OCI-LY7 (cell line): ENCODE measurements at regions not wholly inside any gene's neighbourhood (a gene's known extent, or its start where the extent isn't known, plus 50 kb on each side); places are given as distances from the start of the nearest gene placed in this dataset. TPM values are rescaled to one million over a fixed set of nuclear protein-coding genes. Genes with fewer than 3 reads are reported as not detected.

ENCODE experiments used
- small RNA-seq: library from RNA; depleted of rRNA; stranded (forward); fragments of <200 nt; gene quantifications from one replicate; pipeline ENCODE3, GENCODE V24; 2014

Small RNA genes lying in the stretch of these regions (small RNA-seq; reads per million reads assigned to genes)
- gene RF00017, result not detected
